HEK293 (cell line): ENCODE measurements at regions not wholly inside any gene's neighbourhood (a gene's known extent, or its start where the extent isn't known, plus 50 kb on each side); places are given as distances from the start of the nearest gene placed in this dataset.

Source experiments
- CTCF ChIA-PET: fragments of 350-600 bp; formaldehyde crosslinking; extraction: SDS; loops from one replicate; lab custom pipeline; 2021; ENCODE audit warnings: antibody characterized with exemption; lab: Yijun Ruan, JAX
- POLR2A ChIA-PET: fragments of 300-600 bp; formaldehyde crosslinking; extraction: SDS; loops from one replicate; lab custom pipeline; 2020; ENCODE audit warnings: antibody characterized with exemption, inconsistent platforms; lab: Yijun Ruan, JAX
- H3K27ac ChIP-seq: fragments of 200-500 bp; sonication (Bioruptor generic); 2 replicates; pipeline ENCODE4 v1.5.1; 2014; ENCODE audit warnings: low read depth, low read length, control low read depth, inconsistent platforms; ENCODE audit errors: extremely low read depth
- H3K36me3 ChIP-seq, 2 experiments: fragments of 200-500 bp in 1 of 2; sonication (Bioruptor generic) in 1 of 2; 1 replicate in 1 of 2; 2 replicates in 1 of 2; pipeline ENCODE4 v1.5.1; 2014 to 2017; ENCODE audit warnings: inconsistent platforms in 2 of 2, low read length in 2 of 2; ENCODE audit not compliant: control insufficient read depth in 2 of 2, insufficient read depth in 1 of 2
- H3K4me1 ChIP-seq: fragments of 200-500 bp; sonication (Bioruptor generic); 2 replicates; pipeline ENCODE4 v1.5.1; 2014; ENCODE audit warnings: mild to moderate bottlenecking, low read length, inconsistent platforms; ENCODE audit not compliant: control insufficient read depth, insufficient read depth
- H3K4me3 ChIP-seq: 2 replicates; pipeline ENCODE4 v1.5.1; 2011; ENCODE audit warnings: low read depth, mild to moderate bottlenecking, control low read depth, low read length, moderate library complexity
- H3K9me3 ChIP-seq: fragments of 200-500 bp; sonication (Bioruptor generic); 2 replicates; pipeline ENCODE4 v1.5.1; 2014; ENCODE audit warnings: low read depth, low read length, inconsistent platforms; ENCODE audit not compliant: control insufficient read depth, insufficient read depth
- BCL11A ChIP-seq: fragments of 450-650 bp; formaldehyde crosslinking; IDR thresholded peaks from 2 replicates; pipeline ENCODE4 v1.5.1; 2016; ENCODE audit warnings: low read depth, missing biosample characterization, missing genetic modification characterization
- GLIS2 ChIP-seq: fragments of 450-650 bp; formaldehyde crosslinking; IDR thresholded peaks from 2 replicates; pipeline ENCODE4 v1.5.1; 2016; ENCODE audit warnings: missing biosample characterization, missing genetic modification characterization
- HOXA7 ChIP-seq: sonication (generic); formaldehyde crosslinking; IDR thresholded peaks from 2 replicates; pipeline ENCODE4 v1.8.1; 2022; ENCODE audit warnings: missing genetic modification reagents, borderline replicate concordance
- KLF10 ChIP-seq: fragments of 450-650 bp; IDR thresholded peaks from 2 replicates; pipeline ENCODE4 v1.5.1; 2018; ENCODE audit warnings: missing biosample characterization, mild to moderate bottlenecking, missing genetic modification characterization
- KLF8 ChIP-seq: fragments of 450-650 bp; formaldehyde crosslinking; IDR thresholded peaks from 2 replicates; pipeline ENCODE4 v1.5.1; 2016; ENCODE audit warnings: missing biosample characterization, missing genetic modification characterization
- MEIS1 ChIP-seq: sonication (generic); formaldehyde crosslinking; IDR thresholded peaks from 2 replicates; pipeline ENCODE4 v1.8.1; 2022; ENCODE audit warnings: missing genetic modification reagents, mild to moderate bottlenecking, borderline replicate concordance
- SETDB1 ChIP-seq: IDR thresholded peaks from one replicate; pipeline ENCODE4 v1.6.1; 2017; ENCODE audit warnings: mild to moderate bottlenecking, low read length, moderate library complexity, mixed read lengths; ENCODE audit not compliant: insufficient read length
- SP7 ChIP-seq: fragments of 450-650 bp; formaldehyde crosslinking; IDR thresholded peaks from 2 replicates; pipeline ENCODE4 v1.5.1; 2016; ENCODE audit warnings: missing biosample characterization, missing genetic modification characterization
- ZEB2 ChIP-seq: fragments of 450-650 bp; formaldehyde crosslinking; IDR thresholded peaks from 2 replicates; pipeline ENCODE4 v1.5.1; 2016; ENCODE audit warnings: missing biosample characterization, missing genetic modification characterization
- ZFP41 ChIP-seq: fragments of 450-650 bp; formaldehyde crosslinking; IDR thresholded peaks from 2 replicates; pipeline ENCODE4 v1.5.1; 2016; ENCODE audit warnings: missing biosample characterization, missing genetic modification characterization, borderline replicate concordance
- ZFP69B ChIP-seq: fragments of 450-650 bp; formaldehyde crosslinking; IDR thresholded peaks from 2 replicates; pipeline ENCODE4 v1.5.1; 2016; ENCODE audit warnings: missing biosample characterization, missing genetic modification characterization
- ZNF121 ChIP-seq: fragments of 450-650 bp; formaldehyde crosslinking; IDR thresholded peaks from 2 replicates; pipeline ENCODE4 v1.5.1; 2016; ENCODE audit warnings: missing biosample characterization, missing genetic modification characterization
- ZNF169 ChIP-seq: fragments of 450-650 bp; formaldehyde crosslinking; IDR thresholded peaks from 2 replicates; pipeline ENCODE4 v1.5.1; 2016; ENCODE audit warnings: missing biosample characterization, missing genetic modification characterization
- ZNF19 ChIP-seq: fragments of 450-650 bp; formaldehyde crosslinking; IDR thresholded peaks from 2 replicates; pipeline ENCODE4; 2016; ENCODE audit warnings: missing biosample characterization, missing genetic modification characterization, low read depth
- ZNF221 ChIP-seq: fragments of 450-650 bp; formaldehyde crosslinking; IDR thresholded peaks from 2 replicates; pipeline ENCODE4 v1.5.1; 2017; ENCODE audit warnings: missing biosample characterization, missing genetic modification characterization, borderline replicate concordance
- ZNF23 ChIP-seq: fragments of 450-650 bp; formaldehyde crosslinking; IDR thresholded peaks from 2 replicates; pipeline ENCODE4 v1.5.1; 2016; ENCODE audit warnings: missing biosample characterization, missing genetic modification characterization, borderline replicate concordance
- ZNF24 ChIP-seq: fragments of 450-650 bp; formaldehyde crosslinking; IDR thresholded peaks from 2 replicates; pipeline ENCODE4 v1.5.1; 2016; ENCODE audit warnings: missing biosample characterization, missing genetic modification characterization
- ZNF302 ChIP-seq: fragments of 450-650 bp; formaldehyde crosslinking; IDR thresholded peaks from 2 replicates; pipeline ENCODE4 v1.5.1; 2016; ENCODE audit warnings: missing biosample characterization, missing genetic modification characterization, low read depth
- ZNF354C ChIP-seq: fragments of 450-650 bp; formaldehyde crosslinking; IDR thresholded peaks from 2 replicates; pipeline ENCODE4 v1.5.1; 2016; ENCODE audit warnings: missing biosample characterization, missing genetic modification characterization, low read depth, borderline replicate concordance
- ZNF433 ChIP-seq: fragments of 450-650 bp; formaldehyde crosslinking; IDR thresholded peaks from 2 replicates; pipeline ENCODE4 v1.5.1; 2016; ENCODE audit warnings: missing biosample characterization, missing genetic modification characterization, low read depth
- ZNF514 ChIP-seq: fragments of 450-650 bp; formaldehyde crosslinking; IDR thresholded peaks from 2 replicates; pipeline ENCODE4 v1.5.1; 2016; ENCODE audit warnings: missing biosample characterization, missing genetic modification characterization
- ZNF544 ChIP-seq: fragments of 450-650 bp; formaldehyde crosslinking; IDR thresholded peaks from 2 replicates; pipeline ENCODE4 v1.5.0; 2017; ENCODE audit warnings: missing biosample characterization, missing genetic modification characterization
- ZNF549 ChIP-seq: fragments of 450-650 bp; IDR thresholded peaks from 2 replicates; pipeline ENCODE4 v1.5.1; 2018; ENCODE audit warnings: missing biosample characterization, missing genetic modification characterization, mild to moderate bottlenecking, inconsistent platforms, moderate library complexity
- ZNF610 ChIP-seq: fragments of 450-650 bp; formaldehyde crosslinking; IDR thresholded peaks from 2 replicates; pipeline ENCODE4 v1.5.1; 2016; ENCODE audit warnings: missing biosample characterization, missing genetic modification characterization, borderline replicate concordance
- ZNF660 ChIP-seq: fragments of 450-650 bp; IDR thresholded peaks from 2 replicates; pipeline ENCODE4 v1.5.1; 2018; ENCODE audit warnings: missing biosample characterization, mild to moderate bottlenecking, missing genetic modification characterization
- ZNF670 ChIP-seq: fragments of 450-650 bp; formaldehyde crosslinking; IDR thresholded peaks from 2 replicates; pipeline ENCODE4 v1.5.1; 2016; ENCODE audit warnings: missing biosample characterization, missing genetic modification characterization, low read depth
- ZNF701 ChIP-seq: fragments of 450-650 bp; formaldehyde crosslinking; IDR thresholded peaks from 2 replicates; pipeline ENCODE4 v1.5.1; 2016; ENCODE audit warnings: missing biosample characterization, missing genetic modification characterization
- ZNF777 ChIP-seq: fragments of 450-650 bp; formaldehyde crosslinking; IDR thresholded peaks from 2 replicates; pipeline ENCODE4 v1.5.1; 2017; ENCODE audit warnings: missing biosample characterization, missing genetic modification characterization, borderline replicate concordance
- ZNF843 ChIP-seq: fragments of 450-650 bp; formaldehyde crosslinking; IDR thresholded peaks from 2 replicates; pipeline ENCODE4 v1.5.1; 2016; ENCODE audit warnings: missing biosample characterization, missing genetic modification characterization
- TF ChIP-seq, protein P1 (sequence below): fragments of 450-650 bp; formaldehyde crosslinking; IDR thresholded peaks from 2 replicates; pipeline ENCODE4 v1.5.1; 2016; ENCODE audit warnings: missing biosample characterization, missing genetic modification characterization
- TF ChIP-seq, protein P2 (sequence below): fragments of 450-650 bp; formaldehyde crosslinking; IDR thresholded peaks from 2 replicates; pipeline ENCODE4 v1.5.1; 2016; ENCODE audit warnings: missing biosample characterization, missing genetic modification characterization
- TF ChIP-seq, protein P3 (sequence below): fragments of 450-650 bp; formaldehyde crosslinking; IDR thresholded peaks from 2 replicates; pipeline ENCODE4 v1.5.1; 2016; ENCODE audit warnings: missing biosample characterization, missing genetic modification characterization
- TF ChIP-seq, protein P4 (sequence below): fragments of 450-650 bp; formaldehyde crosslinking; IDR thresholded peaks from 2 replicates; pipeline ENCODE4 v1.5.1; 2016; ENCODE audit warnings: missing biosample characterization, missing genetic modification characterization
- TF ChIP-seq, protein P5 (sequence below): fragments of 450-650 bp; formaldehyde crosslinking; IDR thresholded peaks from 2 replicates; pipeline ENCODE4 v1.5.1; 2017; ENCODE audit warnings: missing biosample characterization, missing genetic modification characterization

DNA sequence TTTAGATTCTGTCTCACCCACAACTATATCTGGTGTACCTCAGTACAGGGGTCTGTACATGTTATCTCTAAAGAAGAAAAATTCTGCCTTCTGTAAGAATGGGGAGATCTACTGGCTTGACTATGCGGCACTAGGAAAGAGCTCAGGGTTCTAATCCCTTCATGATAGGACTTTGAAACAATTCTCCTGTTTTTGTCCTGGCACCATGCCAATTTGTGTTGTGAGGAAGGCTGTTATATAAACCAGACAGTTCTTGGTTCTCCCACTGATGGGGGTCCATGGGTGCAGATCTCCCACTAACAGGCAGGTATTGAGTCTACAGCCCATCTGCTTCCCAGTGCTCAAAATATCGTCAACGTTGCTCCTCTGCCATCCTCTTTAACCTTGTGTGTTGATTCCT, 883.7 kb downstream of the GALC start:
- CTCF ChIA-PET = no interaction called here
- no peak overlapping the region for H3K27ac ChIP-seq
- POLR2A ChIA-PET = no interaction called here

DNA sequence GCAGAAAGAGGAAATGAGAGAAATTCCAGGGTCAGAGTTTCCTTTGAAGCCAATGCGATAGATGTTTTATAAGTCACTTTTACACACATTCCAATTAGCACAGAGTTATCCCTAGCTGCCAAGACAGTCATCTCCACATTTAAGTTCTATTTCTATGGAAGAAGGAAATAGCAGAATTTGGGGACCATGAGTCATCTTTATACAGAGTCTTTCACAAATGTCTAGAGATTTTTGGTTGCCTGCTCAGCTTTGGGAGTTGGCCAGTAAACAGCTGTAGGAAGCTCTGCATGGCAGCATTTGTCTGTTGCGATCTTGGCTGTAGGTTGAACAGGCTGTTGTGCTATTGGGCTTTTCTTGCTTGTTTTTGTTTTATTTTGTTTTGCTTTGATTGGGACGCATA, 884.3 kb downstream of the GALC start:
- CTCF ChIA-PET = no interaction called here
- Histone ChIP-seq H3K4me1 (no peaks in the 10 kb centered on the region), H3K36me3 (no peaks in the 10 kb centered on the region), H3K9me3 (no peaks in the 10 kb centered on the region), H3K4me3 (no peak overlapping the region), H3K27ac (no peak overlapping the region)
- TF ChIP-seq ZNF544 (tag by site-specific recombination) = no peak
- no peak for TF ChIP-seq HOXA7 (CRISPR knock-in tag)
- TF ChIP-seq ZNF670 = no peak
- no peak for TF ChIP-seq ZNF23 (tag by site-specific recombination)
- TF ChIP-seq ZNF549 (tag by site-specific recombination) = no peak
- no peak for TF ChIP-seq SP7 (tag by site-specific recombination)
- no peak for TF ChIP-seq ZFP41 (tag by site-specific recombination)
- TF ChIP-seq, protein P1, sequence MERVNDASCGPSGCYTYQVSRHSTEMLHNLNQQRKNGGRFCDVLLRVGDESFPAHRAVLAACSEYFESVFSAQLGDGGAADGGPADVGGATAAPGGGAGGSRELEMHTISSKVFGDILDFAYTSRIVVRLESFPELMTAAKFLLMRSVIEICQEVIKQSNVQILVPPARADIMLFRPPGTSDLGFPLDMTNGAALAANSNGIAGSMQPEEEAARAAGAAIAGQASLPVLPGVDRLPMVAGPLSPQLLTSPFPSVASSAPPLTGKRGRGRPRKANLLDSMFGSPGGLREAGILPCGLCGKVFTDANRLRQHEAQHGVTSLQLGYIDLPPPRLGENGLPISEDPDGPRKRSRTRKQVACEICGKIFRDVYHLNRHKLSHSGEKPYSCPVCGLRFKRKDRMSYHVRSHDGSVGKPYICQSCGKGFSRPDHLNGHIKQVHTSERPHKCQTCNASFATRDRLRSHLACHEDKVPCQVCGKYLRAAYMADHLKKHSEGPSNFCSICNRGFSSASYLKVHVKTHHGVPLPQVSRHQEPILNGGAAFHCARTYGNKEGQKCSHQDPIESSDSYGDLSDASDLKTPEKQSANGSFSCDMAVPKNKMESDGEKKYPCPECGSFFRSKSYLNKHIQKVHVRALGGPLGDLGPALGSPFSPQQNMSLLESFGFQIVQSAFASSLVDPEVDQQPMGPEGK = no peak
- TF ChIP-seq BCL11A (tag by site-specific recombination) = no peak
- TF ChIP-seq ZNF169 (tag by site-specific recombination) = no peak
- TF ChIP-seq, protein P2, sequence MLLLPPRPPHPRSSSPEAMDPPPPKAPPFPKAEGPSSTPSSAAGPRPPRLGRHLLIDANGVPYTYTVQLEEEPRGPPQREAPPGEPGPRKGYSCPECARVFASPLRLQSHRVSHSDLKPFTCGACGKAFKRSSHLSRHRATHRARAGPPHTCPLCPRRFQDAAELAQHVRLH (tag by site-specific recombination) = no peak
- TF ChIP-seq ZNF221 (tag by site-specific recombination) = no peak
- TF ChIP-seq ZNF610 (tag by site-specific recombination) = no peak
- TF ChIP-seq ZNF302 (tag by site-specific recombination) = no peak
- no peak for TF ChIP-seq KLF10 (tag by site-specific recombination)
- no peak for TF ChIP-seq ZNF24
- TF ChIP-seq, protein P3, sequence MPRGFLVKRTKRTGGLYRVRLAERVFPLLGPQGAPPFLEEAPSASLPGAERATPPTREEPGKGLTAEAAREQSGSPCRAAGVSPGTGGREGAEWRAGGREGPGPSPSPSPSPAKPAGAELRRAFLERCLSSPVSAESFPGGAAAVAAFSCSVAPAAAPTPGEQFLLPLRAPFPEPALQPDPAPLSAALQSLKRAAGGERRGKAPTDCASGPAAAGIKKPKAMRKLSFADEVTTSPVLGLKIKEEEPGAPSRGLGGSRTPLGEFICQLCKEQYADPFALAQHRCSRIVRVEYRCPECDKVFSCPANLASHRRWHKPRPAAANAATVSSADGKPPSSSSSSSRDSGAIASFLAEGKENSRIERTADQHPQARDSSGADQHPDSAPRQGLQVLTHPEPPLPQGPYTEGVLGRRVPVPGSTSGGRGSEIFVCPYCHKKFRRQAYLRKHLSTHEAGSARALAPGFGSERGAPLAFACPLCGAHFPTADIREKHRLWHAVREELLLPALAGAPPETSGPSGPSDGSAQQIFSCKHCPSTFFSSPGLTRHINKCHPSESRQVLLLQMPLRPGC (tag by site-specific recombination) = no peak
- no peak for TF ChIP-seq GLIS2 (tag by site-specific recombination)
- no peak for TF ChIP-seq ZNF701 (tag by site-specific recombination)
- POLR2A ChIA-PET = no interaction called here

More for the DNA sequence above, 883.7 kb downstream of the GALC start:
- no peaks in the 10 kb centered on the region for H3K4me1 ChIP-seq
- H3K4me3 ChIP-seq = no peak overlapping the region
- no peak for TF ChIP-seq ZNF354C (tag by site-specific recombination)
- TF ChIP-seq ZEB2 (tag by site-specific recombination) = no peak
- TF ChIP-seq ZNF514 (tag by site-specific recombination) = no peak
- no peak for TF ChIP-seq ZNF121 (tag by site-specific recombination)
- no peak for TF ChIP-seq SP7 (tag by site-specific recombination)
- TF ChIP-seq ZNF19 = no peak
- no peak for TF ChIP-seq ZNF777
- TF ChIP-seq ZNF843 (tag by site-specific recombination) = no peak
- no peak for TF ChIP-seq KLF8 (tag by site-specific recombination)
- TF ChIP-seq, protein P4, sequence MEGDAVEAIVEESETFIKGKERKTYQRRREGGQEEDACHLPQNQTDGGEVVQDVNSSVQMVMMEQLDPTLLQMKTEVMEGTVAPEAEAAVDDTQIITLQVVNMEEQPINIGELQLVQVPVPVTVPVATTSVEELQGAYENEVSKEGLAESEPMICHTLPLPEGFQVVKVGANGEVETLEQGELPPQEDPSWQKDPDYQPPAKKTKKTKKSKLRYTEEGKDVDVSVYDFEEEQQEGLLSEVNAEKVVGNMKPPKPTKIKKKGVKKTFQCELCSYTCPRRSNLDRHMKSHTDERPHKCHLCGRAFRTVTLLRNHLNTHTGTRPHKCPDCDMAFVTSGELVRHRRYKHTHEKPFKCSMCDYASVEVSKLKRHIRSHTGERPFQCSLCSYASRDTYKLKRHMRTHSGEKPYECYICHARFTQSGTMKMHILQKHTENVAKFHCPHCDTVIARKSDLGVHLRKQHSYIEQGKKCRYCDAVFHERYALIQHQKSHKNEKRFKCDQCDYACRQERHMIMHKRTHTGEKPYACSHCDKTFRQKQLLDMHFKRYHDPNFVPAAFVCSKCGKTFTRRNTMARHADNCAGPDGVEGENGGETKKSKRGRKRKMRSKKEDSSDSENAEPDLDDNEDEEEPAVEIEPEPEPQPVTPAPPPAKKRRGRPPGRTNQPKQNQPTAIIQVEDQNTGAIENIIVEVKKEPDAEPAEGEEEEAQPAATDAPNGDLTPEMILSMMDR (tag by site-specific recombination) = no peak
- no peak for TF ChIP-seq SETDB1
- no peak for TF ChIP-seq ZFP69B (tag by site-specific recombination)
- TF ChIP-seq ZNF660 (tag by site-specific recombination) = no peak
- TF ChIP-seq MEIS1 = no peak
- TF ChIP-seq ZNF433 (tag by site-specific recombination) = no peak
- TF ChIP-seq, protein P5, sequence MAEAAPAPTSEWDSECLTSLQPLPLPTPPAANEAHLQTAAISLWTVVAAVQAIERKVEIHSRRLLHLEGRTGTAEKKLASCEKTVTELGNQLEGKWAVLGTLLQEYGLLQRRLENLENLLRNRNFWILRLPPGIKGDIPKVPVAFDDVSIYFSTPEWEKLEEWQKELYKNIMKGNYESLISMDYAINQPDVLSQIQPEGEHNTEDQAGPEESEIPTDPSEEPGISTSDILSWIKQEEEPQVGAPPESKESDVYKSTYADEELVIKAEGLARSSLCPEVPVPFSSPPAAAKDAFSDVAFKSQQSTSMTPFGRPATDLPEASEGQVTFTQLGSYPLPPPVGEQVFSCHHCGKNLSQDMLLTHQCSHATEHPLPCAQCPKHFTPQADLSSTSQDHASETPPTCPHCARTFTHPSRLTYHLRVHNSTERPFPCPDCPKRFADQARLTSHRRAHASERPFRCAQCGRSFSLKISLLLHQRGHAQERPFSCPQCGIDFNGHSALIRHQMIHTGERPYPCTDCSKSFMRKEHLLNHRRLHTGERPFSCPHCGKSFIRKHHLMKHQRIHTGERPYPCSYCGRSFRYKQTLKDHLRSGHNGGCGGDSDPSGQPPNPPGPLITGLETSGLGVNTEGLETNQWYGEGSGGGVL (tag by site-specific recombination) = no peak
- TF ChIP-seq, all 188 proteins: peak for 0
- no peaks in the 10 kb centered on the region for H3K36me3 ChIP-seq
- no peaks in the 10 kb centered on the region for H3K9me3 ChIP-seq
